ENCODE measurements at regions not wholly inside any gene's neighbourhood (a gene's known extent, or its start where the extent isn't known, plus 50 kb on each side); places are given as distances from the start of the nearest gene placed in this dataset.

DNA sequence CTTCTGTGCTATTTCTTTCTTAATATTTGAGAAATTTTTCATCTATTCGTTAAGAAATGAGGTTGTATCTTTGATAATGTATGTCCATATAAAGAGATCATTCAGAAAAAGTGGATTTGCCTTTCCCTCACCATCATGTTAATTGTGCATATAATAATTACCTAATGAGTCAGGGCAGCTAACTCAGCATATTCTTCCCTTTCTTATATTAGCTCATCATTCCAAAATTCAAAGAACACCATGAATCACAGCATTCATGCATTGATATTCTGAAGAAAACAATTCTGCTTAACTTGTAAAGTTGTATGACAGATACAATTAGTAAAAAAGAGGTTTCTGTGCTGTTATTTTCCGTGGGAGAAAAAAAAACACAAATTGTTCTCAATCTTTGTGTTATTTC is 630.6 kb downstream of the TLE1 start:
- Histone ChIP-seq H3K4me1 (ENCODE audit: insufficient read depth) (no peaks in the 10 kb centered on the region), H3K4me3 (no peak overlapping the region), H3K79me2 (no peaks in the 10 kb centered on the region), H2AFZ (no peak overlapping the region), H3K27ac (no peak overlapping the region), H3K4me2 (no peak overlapping the region), H3K9me2 (replicated peaks; ENCODE audit: insufficient read depth) (no peaks in the 10 kb centered on the region), H3K36me3 (replicated peaks; ENCODE audit: insufficient read depth, low read depth) (no peaks in the 10 kb centered on the region), H4K20me1 (ENCODE audit: insufficient read depth, poor library complexity, severe bottlenecking) (no peaks in the 10 kb centered on the region), H3K27me3 (no peaks in the 10 kb centered on the region), H3K9me3 (ENCODE audit: low read depth) (no peaks in the 10 kb centered on the region)
- DNase-seq (ENCODE audit: low spot score), result no peak
- 84% methylated on average over 2 of the region's 2 CpGs for WGBS (ENCODE audit: low lambda C conversion rate, missing lambda C conversion rate)
- TF ChIP-seq EZH2phosphoT487 (IDR thresholded peaks at IDR 0.05; ENCODE audit: low read depth, severe bottlenecking, unreplicated experiment), result no peak
- no peak for TF ChIP-seq EZH2 (IDR thresholded peaks at IDR 0.05; ENCODE audit: borderline replicate concordance)
- no peak for TF ChIP-seq CTCF (IDR thresholded peaks at IDR 0.05; ENCODE audit: poor library complexity)

- DNase-seq (ENCODE audit: low spot score), result no peak
- H3K4me2 ChIP-seq, result no peak overlapping the region
- 86% methylated on average over 1 of the region's 1 CpG for WGBS (ENCODE audit: low lambda C conversion rate, missing lambda C conversion rate)
- no peaks in the 10 kb centered on the region for H3K9me3 ChIP-seq (ENCODE audit: low read depth)
- H3K27ac ChIP-seq, result no peak overlapping the region
- H3K4me3 ChIP-seq, result no peak overlapping the region
- no peaks in the 10 kb centered on the region for H3K4me1 ChIP-seq (ENCODE audit: insufficient read depth)
- no peak overlapping the region for H2AFZ ChIP-seq
- no peaks in the 10 kb centered on the region for H3K9me2 ChIP-seq (replicated peaks; ENCODE audit: insufficient read depth)
- H3K27me3 ChIP-seq, result no peaks in the 10 kb centered on the region
- no peaks in the 10 kb centered on the region for H3K36me3 ChIP-seq (replicated peaks; ENCODE audit: insufficient read depth, low read depth)
- no peaks in the 10 kb centered on the region for H3K79me2 ChIP-seq
- TF ChIP-seq EZH2phosphoT487 (IDR thresholded peaks at IDR 0.05; ENCODE audit: low read depth, severe bottlenecking, unreplicated experiment), result no peak
- no peak for TF ChIP-seq EZH2 (IDR thresholded peaks at IDR 0.05; ENCODE audit: borderline replicate concordance)
- TF ChIP-seq CTCF (IDR thresholded peaks at IDR 0.05; ENCODE audit: poor library complexity), result no peak
- H4K20me1 ChIP-seq (ENCODE audit: insufficient read depth, poor library complexity, severe bottlenecking), result no peaks in the 10 kb centered on the region
Measured at GRCh38 chr9:81053298-81054025, 635.9 kb downstream of the TLE1 start.

DNA sequence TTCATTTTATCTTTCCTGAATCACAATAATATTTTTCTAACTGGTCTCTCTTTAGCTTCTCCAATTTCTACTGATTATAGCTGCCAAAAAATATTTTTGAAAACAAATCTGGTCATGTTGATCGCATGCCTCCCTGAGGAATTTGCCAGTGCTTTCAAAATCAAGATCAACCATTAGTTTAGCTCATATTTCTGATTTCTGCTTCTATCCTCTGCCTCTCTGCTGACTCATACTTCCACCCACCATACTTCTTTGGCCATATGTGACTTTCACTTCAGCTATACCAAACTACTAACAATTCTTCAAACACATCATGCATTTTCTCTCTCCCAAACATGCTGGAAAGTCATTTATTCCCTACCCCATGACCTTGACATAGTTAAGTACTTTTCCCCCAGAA is 636.5 kb downstream of the TLE1 start:
- Histone ChIP-seq H3K36me3 (replicated peaks; ENCODE audit: insufficient read depth, low read depth) (no peaks in the 10 kb centered on the region), H3K9me3 (ENCODE audit: low read depth) (no peaks in the 10 kb centered on the region), H4K20me1 (ENCODE audit: insufficient read depth, poor library complexity, severe bottlenecking) (no peaks in the 10 kb centered on the region), H3K27me3 (no peaks in the 10 kb centered on the region), H3K4me2 (no peak overlapping the region), H3K9me2 (replicated peaks; ENCODE audit: insufficient read depth) (no peaks in the 10 kb centered on the region), H3K4me1 (ENCODE audit: insufficient read depth) (no peaks in the 10 kb centered on the region), H3K79me2 (no peaks in the 10 kb centered on the region), H2AFZ (no peak overlapping the region), H3K27ac (no peak overlapping the region), H3K4me3 (no peak overlapping the region)
- DNase-seq (ENCODE audit: low spot score), result no peak
- TF ChIP-seq EZH2phosphoT487 (IDR thresholded peaks at IDR 0.05; ENCODE audit: low read depth, severe bottlenecking, unreplicated experiment) (no peak), CTCF (IDR thresholded peaks at IDR 0.05; ENCODE audit: poor library complexity) (no peak)
- WGBS (ENCODE audit: low lambda C conversion rate, missing lambda C conversion rate), result 92% methylated on average over 1 of the region's 1 CpG

All from hepatocyte (in vitro differentiated cells).